NCI-H2227 (cell line): ENCODE measurements at regions not wholly inside any gene's neighbourhood (a gene's known extent, or its start where the extent isn't known, plus 50 kb on each side); places are given as distances from the start of the nearest gene placed in this dataset.

Experiments
- DNase-seq: peaks from one replicate; lab custom pipeline; 2025; ENCODE audit not compliant: unreplicated experiment; lab: John Stamatoyannopoulos, UW

DNA sequence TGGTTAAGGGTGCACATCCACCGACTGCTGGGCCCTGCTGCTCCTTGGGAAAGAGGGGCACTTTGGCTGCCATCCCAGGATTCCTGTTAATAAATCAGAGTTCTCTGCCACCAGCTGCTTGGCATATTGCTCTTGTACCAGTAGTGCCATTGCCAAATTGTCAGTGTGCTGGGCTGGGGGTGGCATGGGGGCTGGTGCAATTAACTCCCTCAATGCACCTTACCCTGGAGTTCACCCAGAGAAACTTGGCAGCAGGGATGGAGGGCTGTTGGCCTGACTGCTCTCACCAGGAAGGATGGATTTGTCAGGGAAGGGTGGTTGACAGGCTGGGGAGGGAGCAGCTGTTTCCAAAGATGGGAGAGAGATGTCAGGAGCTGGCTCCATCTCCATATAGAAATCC, 94.6 kb upstream of the SKOR2 start:
- no peak for DNase-seq

DNA sequence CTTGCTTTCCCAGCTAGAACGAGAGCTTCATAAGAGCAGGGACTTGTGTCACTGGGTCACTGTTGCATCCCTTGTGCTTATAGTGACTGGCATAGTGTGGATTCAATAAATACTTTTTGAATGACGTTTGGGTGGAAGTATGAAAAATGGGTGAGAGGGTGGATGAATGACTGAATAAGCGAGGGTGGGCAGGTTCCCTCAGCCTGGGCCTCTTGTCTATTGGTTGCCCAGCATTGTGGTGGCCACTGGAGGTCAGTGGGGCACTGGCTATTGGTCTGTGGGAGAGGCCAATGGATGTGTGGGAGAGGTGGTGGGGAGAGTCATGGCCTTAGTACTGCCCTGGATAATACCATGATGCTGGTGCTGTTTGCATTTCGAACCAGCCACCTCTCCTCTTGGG, 93.8 kb upstream of the SKOR2 start:
- DNase-seq, result no peak

DNA sequence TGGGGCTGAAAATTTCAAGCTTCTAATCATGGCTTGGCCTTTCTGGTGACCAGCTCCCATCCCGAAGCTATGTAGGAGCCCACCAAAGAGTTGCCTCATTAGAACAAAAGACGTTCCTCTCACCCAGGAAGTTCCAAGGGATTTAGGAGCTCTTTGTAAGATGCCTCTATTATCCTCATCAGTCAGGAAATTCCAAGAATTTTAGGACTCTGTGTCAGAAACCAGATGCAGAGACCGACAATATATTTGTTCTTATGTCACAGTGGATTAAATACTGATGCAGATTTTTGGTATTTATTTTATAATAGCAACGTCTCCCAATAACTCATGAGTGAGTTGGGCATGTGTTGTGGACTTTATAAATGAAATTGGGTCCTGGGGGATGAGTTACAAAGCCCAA, 91.8 kb upstream of the SKOR2 start:
- DNase-seq, result no peak

DNA sequence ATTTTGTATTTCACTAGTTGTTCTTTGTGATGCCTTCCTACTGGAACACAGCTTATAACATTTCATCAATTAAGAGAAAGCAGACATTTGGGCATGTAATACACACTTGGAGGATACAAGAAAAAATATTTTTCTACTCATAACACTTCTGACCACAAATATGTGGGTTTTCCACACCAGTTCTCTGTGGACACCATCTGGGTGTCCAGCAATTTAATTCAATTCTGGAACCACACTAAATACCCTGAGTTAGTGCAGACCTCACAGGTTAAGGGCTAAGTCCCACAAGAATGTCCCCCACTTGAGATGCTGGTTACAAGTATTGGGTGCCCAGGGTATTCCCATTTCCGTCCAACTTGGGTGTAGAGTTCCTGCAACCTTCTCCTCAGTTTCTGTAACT, 91.1 kb upstream of the SKOR2 start:
- DNase-seq, result no peak

- DNase-seq, result no peak
Observed at GRCh38 chr18:47341678-47342077, 90.2 kb upstream of the SKOR2 start.

DNA sequence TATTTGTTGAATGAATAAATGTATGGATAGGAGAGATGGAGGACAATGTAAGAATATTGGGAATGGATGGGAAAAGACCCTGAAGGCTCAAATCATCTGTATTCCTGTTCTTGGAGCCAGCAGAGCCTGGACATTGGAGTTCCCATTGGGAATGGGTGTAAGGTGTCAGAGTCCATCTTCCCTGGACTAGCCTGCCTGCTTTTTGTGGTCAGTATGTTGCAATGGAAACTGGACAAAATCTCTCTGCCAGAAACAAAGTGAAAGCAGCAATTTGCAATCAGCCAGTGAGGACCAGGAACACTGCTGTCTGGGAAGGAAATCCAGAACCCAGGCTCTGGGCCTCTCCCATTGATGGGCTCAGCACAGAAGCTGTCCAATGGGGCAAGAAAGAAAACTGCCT, 83.5 kb upstream of the SKOR2 start:
- no peak for DNase-seq

DNA sequence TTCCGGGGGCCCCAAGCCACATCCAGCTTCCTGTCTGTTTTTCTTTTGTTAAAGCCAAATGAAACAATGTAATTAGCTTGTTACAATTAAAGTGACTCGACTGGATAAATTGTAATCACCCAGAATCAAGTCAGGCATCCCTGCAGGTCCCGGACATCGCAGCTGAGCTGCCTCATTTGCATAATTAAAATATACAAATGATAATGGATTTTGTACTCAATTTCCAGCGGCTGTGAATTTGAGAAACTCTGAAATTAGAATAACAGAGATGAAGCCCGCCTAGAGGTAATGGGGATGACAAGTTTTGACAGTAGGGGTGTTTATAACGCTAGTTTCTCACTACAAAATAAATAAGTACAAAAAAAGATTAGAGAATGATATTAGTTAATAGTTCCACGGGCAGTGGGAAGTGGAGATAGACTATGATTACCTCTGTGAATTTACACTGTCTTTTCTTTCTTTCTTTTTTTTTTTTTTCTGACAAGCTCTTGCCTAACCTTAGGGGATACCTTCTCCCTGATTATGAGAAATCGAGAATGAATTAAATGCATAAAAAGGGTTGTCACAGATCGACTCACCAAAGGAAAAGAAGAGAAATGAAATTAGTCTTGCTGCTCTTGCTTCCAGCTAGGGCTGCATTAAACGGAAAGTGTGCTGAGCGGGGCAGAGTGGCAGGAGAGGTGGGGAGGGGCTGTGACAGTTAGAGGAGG, 82.6 kb upstream of the SKOR2 start:
- no peak for DNase-seq

DNA sequence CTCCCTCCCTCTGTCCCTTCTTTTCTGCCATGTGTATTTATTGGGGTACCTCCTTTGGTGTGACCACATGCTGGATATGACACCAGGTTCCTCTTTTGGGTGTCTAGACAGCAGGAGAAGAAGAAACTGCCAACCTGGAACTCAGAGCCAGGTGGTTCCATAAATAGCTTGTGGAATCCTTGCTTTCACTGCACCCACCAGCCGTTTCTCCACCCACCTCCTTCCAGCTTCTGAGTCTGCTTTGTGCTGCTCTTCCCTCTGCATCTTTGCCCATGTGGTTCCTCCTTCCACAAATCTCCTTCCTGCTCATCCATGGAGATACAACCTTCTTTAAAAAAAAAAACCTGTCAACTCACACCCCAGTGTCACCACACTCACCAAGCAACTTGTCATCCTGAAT, 80.2 kb upstream of the SKOR2 start:
- DNase-seq, result no peak

DNA sequence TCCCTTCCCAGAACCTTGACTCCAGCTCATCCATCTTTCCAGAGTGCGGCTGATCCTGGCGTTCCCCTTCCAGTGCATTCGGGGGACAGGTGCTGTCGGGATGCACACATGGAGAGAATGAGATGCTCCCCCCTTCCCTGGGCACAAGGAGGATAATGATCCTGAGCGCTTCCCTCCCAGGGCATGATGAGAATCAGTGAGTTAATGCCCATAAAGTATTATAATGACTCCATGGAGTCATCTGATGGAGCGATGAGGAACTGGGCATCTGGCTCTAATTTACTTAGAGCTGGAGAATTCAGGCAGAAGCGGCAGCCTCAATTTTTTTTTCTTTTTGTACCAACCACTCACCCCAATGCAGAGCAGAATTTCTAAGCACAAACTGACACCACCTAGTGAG, 79.6 kb upstream of the SKOR2 start:
- no peak for DNase-seq

GRCh38 chr18:47323158-47323557, 71.7 kb upstream of the SKOR2 start:
- DNase-seq, result no peak

- no peak for DNase-seq
Observed at GRCh38 chr18:47321815-47322214, 70.4 kb upstream of the SKOR2 start.

GRCh38 chr18:47317824-47318508, 66.5 kb upstream of the SKOR2 start:
- no peak for DNase-seq

GRCh38 chr18:47316924-47317323, 65.5 kb upstream of the SKOR2 start:
- DNase-seq, result no peak

GRCh38 chr18:47313901-47314300, 62.4 kb upstream of the SKOR2 start:
- no peak for DNase-seq

DNA sequence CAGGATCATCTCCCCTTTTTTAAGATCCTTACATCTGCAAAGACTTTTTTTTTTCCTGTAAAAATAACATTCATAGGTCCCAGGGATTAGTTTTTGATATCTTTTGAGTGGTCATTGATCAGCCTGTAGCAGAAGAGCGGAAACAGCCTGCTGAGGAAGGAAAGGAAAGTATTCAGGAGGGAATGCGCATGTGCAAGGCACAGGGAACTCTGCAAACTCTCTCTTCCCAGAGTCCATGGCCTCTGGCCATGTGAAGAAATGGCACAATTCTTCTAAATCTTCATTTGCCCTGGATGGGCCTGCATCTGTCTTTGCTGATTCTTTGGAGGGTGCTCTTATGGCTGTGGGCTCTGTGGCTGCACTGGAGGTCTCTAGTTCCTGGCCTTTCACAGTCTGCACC, 60.1 kb upstream of the SKOR2 start:
- no peak for DNase-seq
